ENCODE measurements at regions not wholly inside any gene's neighbourhood (a gene's known extent, or its start where the extent isn't known, plus 50 kb on each side); places are given as distances from the start of the nearest gene placed in this dataset.

DNA sequence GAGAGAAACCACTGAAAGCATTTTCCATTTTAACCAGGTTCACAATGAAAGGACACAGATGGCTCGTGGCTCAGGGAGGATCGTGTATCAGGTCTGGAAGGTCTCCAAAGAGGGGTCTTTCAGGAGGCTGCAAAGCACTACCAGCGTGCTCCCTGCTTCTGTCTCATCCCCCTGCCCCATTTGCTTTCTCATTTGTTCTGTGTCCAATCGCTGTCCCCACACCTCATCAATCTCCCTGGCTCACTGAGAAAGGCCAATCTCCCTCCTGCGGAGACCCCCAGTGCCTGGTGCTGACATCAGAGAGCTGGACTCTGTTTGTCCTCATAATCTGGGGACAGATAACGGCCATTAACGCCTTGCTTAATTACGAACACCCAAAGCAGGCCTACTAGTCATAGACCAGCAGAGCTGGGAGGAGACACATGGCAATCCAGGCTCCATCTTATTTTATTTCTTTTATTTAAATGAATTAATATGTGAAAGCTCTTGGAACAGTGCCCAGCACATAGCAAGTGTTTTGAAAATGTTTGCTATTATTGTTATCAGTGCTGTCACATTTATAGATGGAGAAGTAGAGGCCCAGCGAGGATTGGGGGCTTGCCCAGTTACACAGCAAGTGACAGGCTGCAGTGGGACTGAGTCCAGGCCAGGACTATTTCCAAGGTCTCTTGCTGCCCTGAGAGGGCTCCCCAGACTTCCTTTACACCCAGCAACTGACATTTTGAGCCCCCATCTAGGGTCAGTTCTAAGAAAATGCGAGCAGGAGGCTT is 341.0 kb upstream of the USP24 start:
- no peak overlapping the region for H3K9ac ChIP-seq (ENCODE audit: insufficient read depth in 1 of 2, low read length in 2 of 2)
- H3K9me3 ChIP-seq (ENCODE audit: control insufficient read depth in 4 of 4, insufficient read depth in 3 of 4, low read length in 3 of 4), result peaks cover 0 to 3% (median 1%) of the 10 kb centered on the region in 4 donors
- H3K36me3 ChIP-seq (ENCODE audit: control insufficient read depth in 4 of 4, insufficient read depth in 4 of 4, low read length in 4 of 4), result no peaks in the 10 kb centered on the region
- TF ChIP-seq, protein P1, sequence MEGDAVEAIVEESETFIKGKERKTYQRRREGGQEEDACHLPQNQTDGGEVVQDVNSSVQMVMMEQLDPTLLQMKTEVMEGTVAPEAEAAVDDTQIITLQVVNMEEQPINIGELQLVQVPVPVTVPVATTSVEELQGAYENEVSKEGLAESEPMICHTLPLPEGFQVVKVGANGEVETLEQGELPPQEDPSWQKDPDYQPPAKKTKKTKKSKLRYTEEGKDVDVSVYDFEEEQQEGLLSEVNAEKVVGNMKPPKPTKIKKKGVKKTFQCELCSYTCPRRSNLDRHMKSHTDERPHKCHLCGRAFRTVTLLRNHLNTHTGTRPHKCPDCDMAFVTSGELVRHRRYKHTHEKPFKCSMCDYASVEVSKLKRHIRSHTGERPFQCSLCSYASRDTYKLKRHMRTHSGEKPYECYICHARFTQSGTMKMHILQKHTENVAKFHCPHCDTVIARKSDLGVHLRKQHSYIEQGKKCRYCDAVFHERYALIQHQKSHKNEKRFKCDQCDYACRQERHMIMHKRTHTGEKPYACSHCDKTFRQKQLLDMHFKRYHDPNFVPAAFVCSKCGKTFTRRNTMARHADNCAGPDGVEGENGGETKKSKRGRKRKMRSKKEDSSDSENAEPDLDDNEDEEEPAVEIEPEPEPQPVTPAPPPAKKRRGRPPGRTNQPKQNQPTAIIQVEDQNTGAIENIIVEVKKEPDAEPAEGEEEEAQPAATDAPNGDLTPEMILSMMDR (IDR thresholded peaks at IDR 0.05; ENCODE audit: control extremely low read depth, extremely low read depth), result no peak
- no peaks in the 10 kb centered on the region for H3K27me3 ChIP-seq (ENCODE audit: control insufficient read depth in 3 of 3, insufficient read depth in 3 of 3, low read length in 2 of 3)
- 84 to 85% methylated on average over 10 of the region's 10 CpGs for WGBS, 2 donors
- no peak for ATAC-seq (ENCODE audit: insufficient read depth, low FRiP score)
- no peak overlapping the region for H3K4me3 ChIP-seq
- no peak overlapping the region for H3K27ac ChIP-seq (ENCODE audit: low read depth in 1 of 2, low read length in 1 of 2)
- peaks cover 0 to 51% (median 4%) of the 10 kb centered on the region in 5 donors for H3K4me1 ChIP-seq (ENCODE audit: control insufficient read depth in 5 of 5, insufficient read depth in 5 of 5, low read length in 5 of 5)
- peak; percentile 93 to 97 (median 97) for DNase-seq

DNA sequence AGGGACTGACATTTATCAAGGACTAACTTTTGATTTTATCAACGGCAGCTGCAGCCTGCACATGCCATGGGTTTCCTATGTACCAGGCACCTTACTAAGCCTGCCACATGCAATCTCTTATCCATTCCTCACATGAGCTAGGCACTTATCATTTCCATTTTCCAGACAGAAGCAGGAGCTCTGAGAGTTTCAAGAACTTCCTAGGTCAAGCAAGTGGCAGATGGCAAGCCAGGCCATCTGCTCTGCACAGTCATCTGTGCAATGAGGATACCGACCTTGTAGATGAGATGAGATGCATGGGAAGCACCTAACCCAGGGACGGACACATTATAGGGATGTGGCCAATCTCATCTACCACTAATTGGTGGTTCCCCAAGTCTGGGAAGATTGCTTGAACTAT is 339.4 kb upstream of the USP24 start:
- ATAC-seq (ENCODE audit: insufficient read depth, low FRiP score) (no peak), DNase-seq (no peak)
- peaks cover 0 to 3% (median 1%) of the 10 kb centered on the region in 4 donors for H3K9me3 ChIP-seq (ENCODE audit: control insufficient read depth in 4 of 4, insufficient read depth in 3 of 4, low read length in 3 of 4)
- TF ChIP-seq, protein P1 (IDR thresholded peaks at IDR 0.05; ENCODE audit: control extremely low read depth, extremely low read depth), result no peak
- no peaks in the 10 kb centered on the region for H3K27me3 ChIP-seq (ENCODE audit: control insufficient read depth in 3 of 3, insufficient read depth in 3 of 3, low read length in 2 of 3)
- H3K4me3 ChIP-seq, result no peak overlapping the region
- no peaks in the 10 kb centered on the region for H3K36me3 ChIP-seq (ENCODE audit: control insufficient read depth in 4 of 4, insufficient read depth in 4 of 4, low read length in 4 of 4)
- H3K9ac ChIP-seq (ENCODE audit: insufficient read depth in 1 of 2, low read length in 2 of 2), result no peak overlapping the region
- H3K4me1 ChIP-seq (ENCODE audit: control insufficient read depth in 5 of 5, insufficient read depth in 5 of 5, low read length in 5 of 5), result peaks cover 0 to 40% (median 4%) of the 10 kb centered on the region in 5 donors
- H3K27ac ChIP-seq (ENCODE audit: low read depth in 1 of 2, low read length in 1 of 2), result no peak overlapping the region
- 90 to 91% methylated on average over 3 of the region's 3 CpGs for WGBS, 2 donors

DNA sequence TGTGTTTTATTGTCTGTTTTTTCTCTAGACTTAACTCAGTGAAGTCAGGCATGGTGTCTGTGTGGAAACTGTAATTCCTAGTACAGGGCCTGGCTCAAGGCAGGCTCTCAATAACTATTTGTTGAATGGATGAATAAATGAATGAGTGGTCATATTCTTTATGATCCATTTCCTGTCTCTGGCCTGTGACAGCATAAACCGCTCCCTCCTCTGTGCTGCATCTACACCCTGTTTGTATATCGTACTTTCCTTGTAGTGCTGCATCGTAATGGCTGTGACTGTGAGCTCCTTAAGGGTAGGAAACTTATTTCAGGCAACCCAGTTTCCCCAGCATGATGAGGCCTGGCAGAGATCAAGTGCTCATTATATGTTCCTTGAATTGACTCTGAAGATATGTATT is 337.5 kb upstream of the USP24 start:
- H3K4me1 ChIP-seq (ENCODE audit: control insufficient read depth in 5 of 5, insufficient read depth in 5 of 5, low read length in 5 of 5), result peaks cover 0 to 21% (median 4%) of the 10 kb centered on the region in 5 donors
- H3K27me3 ChIP-seq (ENCODE audit: control insufficient read depth in 3 of 3, insufficient read depth in 3 of 3, low read length in 2 of 3), result no peaks in the 10 kb centered on the region
- no peak overlapping the region for H3K4me3 ChIP-seq
- WGBS, 2 donors, result 94 to 95% methylated on average over 3 of the region's 3 CpGs
- H3K36me3 ChIP-seq (ENCODE audit: control insufficient read depth in 4 of 4, insufficient read depth in 4 of 4, low read length in 4 of 4), result no peaks in the 10 kb centered on the region
- ATAC-seq (ENCODE audit: insufficient read depth, low FRiP score) (no peak), DNase-seq (no peak)
- H3K9ac ChIP-seq (ENCODE audit: insufficient read depth in 1 of 2, low read length in 2 of 2), result no peak overlapping the region
- H3K9me3 ChIP-seq (ENCODE audit: control insufficient read depth in 4 of 4, insufficient read depth in 3 of 4, low read length in 3 of 4), result peaks cover 0 to 3% (median 1%) of the 10 kb centered on the region in 4 donors
- H3K27ac ChIP-seq (ENCODE audit: low read depth in 1 of 2, low read length in 1 of 2), result no peak overlapping the region
- TF ChIP-seq, protein P1 (IDR thresholded peaks at IDR 0.05; ENCODE audit: control extremely low read depth, extremely low read depth), result no peak
